ENCODE measurements at regions not wholly inside any gene's neighbourhood (a gene's known extent, or its start where the extent isn't known, plus 50 kb on each side); places are given as distances from the start of the nearest gene placed in this dataset.

DNA sequence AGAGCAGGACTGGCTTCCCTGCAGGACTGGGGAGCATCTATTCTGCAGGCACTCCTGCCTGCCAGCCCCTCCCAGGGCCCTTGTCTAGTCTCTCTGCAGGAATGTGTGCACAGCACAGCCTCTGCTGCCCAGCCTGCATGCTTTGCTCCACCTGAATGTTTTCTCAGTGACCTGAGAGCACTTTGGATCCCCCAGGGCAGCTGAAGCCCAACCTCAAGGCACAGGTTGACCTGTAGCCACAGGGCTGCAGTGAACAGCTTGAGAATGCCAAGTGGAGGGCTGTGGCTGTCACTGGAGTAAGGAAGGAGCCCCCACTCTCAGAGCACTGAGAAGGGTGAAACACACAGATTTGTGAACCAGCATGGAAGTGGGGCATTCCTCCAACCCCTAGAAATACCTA, 760.2 kb downstream of the STIM2 start:
- no peak for DNase-seq (ENCODE audit: low read depth, low spot score)
- Histone ChIP-seq H3K9me3 (ENCODE audit: insufficient read depth, low read length) (no peaks in the 10 kb centered on the region), H3K27me3 (ENCODE audit: insufficient read depth, insufficient read length) (no peaks in the 10 kb centered on the region), H3K36me3 (ENCODE audit: insufficient read depth, insufficient read length, low read length) (no peaks in the 10 kb centered on the region), H3K9ac (ENCODE audit: insufficient read length, low read depth) (no peak overlapping the region), H3K4me1 (ENCODE audit: insufficient read depth, insufficient read length) (no peaks in the 10 kb centered on the region), H3K4me3 (ENCODE audit: insufficient read length, low read depth) (no peak overlapping the region)
- no peak for TF ChIP-seq YY1 (IDR thresholded peaks at IDR 0.05; ENCODE audit: insufficient read depth, insufficient read length)

- no peak for DNase-seq (ENCODE audit: low read depth, low spot score)
- Histone ChIP-seq H3K9me3 (ENCODE audit: insufficient read depth, low read length) (no peaks in the 10 kb centered on the region), H3K36me3 (ENCODE audit: insufficient read depth, insufficient read length, low read length) (no peaks in the 10 kb centered on the region), H3K4me1 (ENCODE audit: insufficient read depth, insufficient read length) (no peaks in the 10 kb centered on the region), H3K9ac (ENCODE audit: insufficient read length, low read depth) (no peak overlapping the region), H3K27me3 (ENCODE audit: insufficient read depth, insufficient read length) (no peaks in the 10 kb centered on the region), H3K4me3 (ENCODE audit: insufficient read length, low read depth) (no peak overlapping the region)
- TF ChIP-seq YY1 (IDR thresholded peaks at IDR 0.05; ENCODE audit: insufficient read depth, insufficient read length) (no peak), ZNF274 (IDR thresholded peaks at IDR 0.05; ENCODE audit: low read depth, low read length) (no peak), SUZ12 (IDR thresholded peaks at IDR 0.05; ENCODE audit: extremely low read depth, insufficient read depth, insufficient read length) (no peak)
Measured at GRCh38 chr4:27624749-27625148, 764.1 kb downstream of the STIM2 start.

GRCh38 chr4:27628609-27629008, 768.0 kb downstream of the STIM2 start:
- TF ChIP-seq SUZ12 (IDR thresholded peaks at IDR 0.05; ENCODE audit: extremely low read depth, insufficient read depth, insufficient read length) (no peak), YY1 (IDR thresholded peaks at IDR 0.05; ENCODE audit: insufficient read depth, insufficient read length) (no peak), ZNF274 (IDR thresholded peaks at IDR 0.05; ENCODE audit: low read depth, low read length) (no peak)
- no peak overlapping the region for H3K9ac ChIP-seq (ENCODE audit: insufficient read length, low read depth)
- no peaks in the 10 kb centered on the region for H3K36me3 ChIP-seq (ENCODE audit: insufficient read depth, insufficient read length, low read length)
- no peak for DNase-seq (ENCODE audit: low read depth, low spot score)
- no peaks in the 10 kb centered on the region for H3K9me3 ChIP-seq (ENCODE audit: insufficient read depth, low read length)
- H3K4me1 ChIP-seq (ENCODE audit: insufficient read depth, insufficient read length), result no peaks in the 10 kb centered on the region
- no peaks in the 10 kb centered on the region for H3K27me3 ChIP-seq (ENCODE audit: insufficient read depth, insufficient read length)
- H3K4me3 ChIP-seq (ENCODE audit: insufficient read length, low read depth), result no peak overlapping the region

DNA sequence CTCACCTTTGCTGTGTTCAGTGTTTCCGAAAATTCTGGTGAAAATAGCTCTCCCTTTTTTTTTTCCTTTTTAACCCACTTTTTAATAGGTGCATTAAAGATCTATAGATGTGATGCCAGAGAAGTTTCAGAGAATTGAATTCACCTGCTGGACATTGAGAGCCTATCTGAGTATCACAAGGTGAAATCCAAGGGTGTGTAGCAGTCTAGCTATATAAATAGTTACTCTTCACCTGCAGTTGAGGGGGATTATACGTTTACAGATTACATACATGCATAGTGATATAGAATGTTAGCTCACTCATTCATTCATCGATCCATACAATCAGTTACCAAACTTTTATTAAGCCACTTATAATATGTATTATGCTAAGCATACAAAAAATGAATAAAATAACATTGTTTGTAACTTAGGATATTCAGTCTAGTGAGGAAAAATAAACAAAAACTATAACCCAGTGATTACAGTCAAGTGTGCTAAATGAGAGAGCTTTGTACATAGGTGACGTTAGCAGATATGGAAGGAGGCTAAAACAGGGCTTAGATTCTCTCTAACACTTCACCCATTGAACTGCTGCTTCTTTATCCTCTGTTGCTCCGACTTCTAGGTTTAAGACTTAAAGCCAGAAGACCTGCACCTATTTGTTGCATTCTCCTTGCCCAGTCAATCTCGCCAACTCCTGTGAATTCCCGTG, 769.0 kb downstream of the STIM2 start:
- H3K4me1 ChIP-seq (ENCODE audit: insufficient read depth, insufficient read length), result no peaks in the 10 kb centered on the region
- no peak for DNase-seq (ENCODE audit: low read depth, low spot score)
- no peaks in the 10 kb centered on the region for H3K36me3 ChIP-seq (ENCODE audit: insufficient read depth, insufficient read length, low read length)
- H3K4me3 ChIP-seq (ENCODE audit: insufficient read length, low read depth), result no peak overlapping the region
- no peaks in the 10 kb centered on the region for H3K27me3 ChIP-seq (ENCODE audit: insufficient read depth, insufficient read length)
- no peak for TF ChIP-seq YY1 (IDR thresholded peaks at IDR 0.05; ENCODE audit: insufficient read depth, insufficient read length)
- no peak overlapping the region for H3K9ac ChIP-seq (ENCODE audit: insufficient read length, low read depth)
- H3K9me3 ChIP-seq (ENCODE audit: insufficient read depth, low read length), result no peaks in the 10 kb centered on the region

DNA sequence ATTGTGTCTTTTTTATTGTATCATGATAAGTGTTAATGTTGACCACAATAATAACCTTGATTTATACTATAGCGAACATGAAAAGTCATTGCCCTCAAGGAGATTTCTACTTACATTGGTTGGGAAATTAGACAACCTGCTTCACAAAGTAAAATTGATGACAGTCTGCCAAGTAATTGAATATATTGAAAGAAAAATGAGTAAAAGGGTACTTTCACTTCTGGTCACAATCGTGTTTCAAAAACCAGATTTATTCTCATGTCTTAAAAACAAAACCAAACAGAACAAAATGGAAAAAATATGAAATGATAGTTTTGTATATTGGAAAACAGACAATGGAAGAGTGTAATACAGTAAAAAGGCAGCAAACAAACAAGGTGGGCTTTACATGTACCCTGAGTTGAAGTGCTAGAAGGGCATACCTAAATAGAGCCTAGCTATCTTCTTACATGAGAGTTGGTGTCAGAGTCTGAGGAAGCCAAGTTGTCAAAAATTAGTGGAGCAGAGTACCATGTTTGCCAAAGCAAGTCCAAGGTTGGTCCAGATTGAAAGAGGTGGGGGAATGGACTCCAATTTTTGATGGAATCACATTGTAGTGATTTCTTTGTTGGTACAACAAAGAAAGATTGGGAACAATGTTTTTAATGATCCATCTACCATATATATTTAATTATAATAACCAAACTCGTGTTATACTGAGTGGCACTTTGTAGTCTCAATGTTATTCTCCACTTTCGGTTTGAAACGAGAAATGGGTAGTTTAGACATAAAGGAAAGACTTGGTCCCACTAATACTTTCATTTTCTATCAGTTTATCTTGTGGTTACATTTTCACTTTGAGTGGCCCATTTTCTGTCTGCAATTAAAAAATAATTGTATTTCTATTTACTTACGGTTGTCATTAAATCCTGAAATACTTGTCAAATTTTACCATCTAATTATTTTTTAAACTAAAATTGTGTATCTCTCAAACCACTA, 775.6 kb downstream of the STIM2 start:
- no peak for DNase-seq (ENCODE audit: low read depth, low spot score)
- H3K4me1 ChIP-seq (ENCODE audit: insufficient read depth, insufficient read length), result no peaks in the 10 kb centered on the region
- H3K4me3 ChIP-seq (ENCODE audit: insufficient read length, low read depth), result no peak overlapping the region
- no peaks in the 10 kb centered on the region for H3K36me3 ChIP-seq (ENCODE audit: insufficient read depth, insufficient read length, low read length)
- H3K9ac ChIP-seq (ENCODE audit: insufficient read length, low read depth), result no peak overlapping the region
- H3K27me3 ChIP-seq (ENCODE audit: insufficient read depth, insufficient read length), result no peaks in the 10 kb centered on the region
- TF ChIP-seq YY1 (IDR thresholded peaks at IDR 0.05; ENCODE audit: insufficient read depth, insufficient read length) (no peak), SUZ12 (IDR thresholded peaks at IDR 0.05; ENCODE audit: extremely low read depth, insufficient read depth, insufficient read length) (no peak), ZNF274 (IDR thresholded peaks at IDR 0.05; ENCODE audit: low read depth, low read length) (no peak)
- H3K9me3 ChIP-seq (ENCODE audit: insufficient read depth, low read length), result no peaks in the 10 kb centered on the region

DNA sequence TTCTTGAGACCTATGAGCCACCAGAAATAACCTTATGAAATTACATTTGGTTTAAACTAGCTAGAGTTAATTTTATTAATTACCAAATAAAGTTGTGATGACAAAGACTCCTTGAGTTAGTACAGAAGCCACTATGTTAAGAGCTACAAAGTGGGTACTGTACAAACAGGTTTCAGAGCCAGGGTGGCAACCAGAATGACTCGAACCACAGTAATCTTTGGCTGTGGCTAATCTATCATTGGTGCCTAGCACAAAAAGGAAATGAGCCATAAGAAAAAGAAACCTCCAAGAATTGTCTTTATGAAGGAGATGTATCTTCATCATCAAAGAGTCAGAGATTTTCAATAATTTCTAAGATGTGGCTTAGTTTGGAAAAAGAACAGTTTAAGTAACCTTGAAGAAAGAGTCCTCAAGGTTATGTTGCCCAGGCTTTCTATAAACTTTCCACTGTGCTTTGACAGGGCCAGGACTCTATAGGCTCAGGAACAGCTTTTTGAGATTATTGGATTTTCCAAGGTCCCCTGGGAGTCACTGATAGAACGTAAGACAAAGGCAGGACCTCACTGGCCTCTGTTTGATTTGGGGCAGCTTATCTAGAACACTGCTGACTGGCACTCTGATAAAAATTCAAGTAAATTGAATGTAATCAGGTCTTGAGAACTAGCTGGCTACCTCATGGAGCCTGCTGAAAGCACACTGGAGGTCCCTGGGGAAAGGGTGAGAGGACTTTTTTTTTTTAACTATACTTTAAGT, 777.7 kb downstream of the STIM2 start:
- no peak for TF ChIP-seq YY1 (IDR thresholded peaks at IDR 0.05; ENCODE audit: insufficient read depth, insufficient read length)
- TF ChIP-seq SUZ12 (IDR thresholded peaks at IDR 0.05; ENCODE audit: extremely low read depth, insufficient read depth, insufficient read length), result no peak
- no peak for TF ChIP-seq ZNF274 (IDR thresholded peaks at IDR 0.05; ENCODE audit: low read depth, low read length)
- Histone ChIP-seq H3K9ac (ENCODE audit: insufficient read length, low read depth) (no peak overlapping the region), H3K27me3 (ENCODE audit: insufficient read depth, insufficient read length) (no peaks in the 10 kb centered on the region), H3K4me3 (ENCODE audit: insufficient read length, low read depth) (no peak overlapping the region), H3K9me3 (ENCODE audit: insufficient read depth, low read length) (no peaks in the 10 kb centered on the region), H3K36me3 (ENCODE audit: insufficient read depth, insufficient read length, low read length) (no peaks in the 10 kb centered on the region), H3K4me1 (ENCODE audit: insufficient read depth, insufficient read length) (no peaks in the 10 kb centered on the region)
- DNase-seq (ENCODE audit: low read depth, low spot score), result no peak

- Histone ChIP-seq H3K4me3 (ENCODE audit: insufficient read length, low read depth) (no peak overlapping the region), H3K9ac (ENCODE audit: insufficient read length, low read depth) (no peak overlapping the region), H3K4me1 (ENCODE audit: insufficient read depth, insufficient read length) (no peaks in the 10 kb centered on the region), H3K36me3 (ENCODE audit: insufficient read depth, insufficient read length, low read length) (no peaks in the 10 kb centered on the region), H3K27me3 (ENCODE audit: insufficient read depth, insufficient read length) (no peaks in the 10 kb centered on the region), H3K9me3 (ENCODE audit: insufficient read depth, low read length) (no peaks in the 10 kb centered on the region)
- TF ChIP-seq YY1 (IDR thresholded peaks at IDR 0.05; ENCODE audit: insufficient read depth, insufficient read length) (no peak), ZNF274 (IDR thresholded peaks at IDR 0.05; ENCODE audit: low read depth, low read length) (no peak), SUZ12 (IDR thresholded peaks at IDR 0.05; ENCODE audit: extremely low read depth, insufficient read depth, insufficient read length) (no peak)
- no peak for DNase-seq (ENCODE audit: low read depth, low spot score)
Measured at GRCh38 chr4:27643101-27643500, 782.5 kb downstream of the STIM2 start.

Measured in NT2/D1 (cell line).